ENCODE measurements at regions not wholly inside any gene's neighbourhood (a gene's known extent, or its start where the extent isn't known, plus 50 kb on each side); places are given as distances from the start of the nearest gene placed in this dataset.
"Not testable (repeated sequence)": the region's sequence is repeated elsewhere in the genome, so short reads cannot be mapped to it uniquely, and the experiment has no call there.

DNA sequence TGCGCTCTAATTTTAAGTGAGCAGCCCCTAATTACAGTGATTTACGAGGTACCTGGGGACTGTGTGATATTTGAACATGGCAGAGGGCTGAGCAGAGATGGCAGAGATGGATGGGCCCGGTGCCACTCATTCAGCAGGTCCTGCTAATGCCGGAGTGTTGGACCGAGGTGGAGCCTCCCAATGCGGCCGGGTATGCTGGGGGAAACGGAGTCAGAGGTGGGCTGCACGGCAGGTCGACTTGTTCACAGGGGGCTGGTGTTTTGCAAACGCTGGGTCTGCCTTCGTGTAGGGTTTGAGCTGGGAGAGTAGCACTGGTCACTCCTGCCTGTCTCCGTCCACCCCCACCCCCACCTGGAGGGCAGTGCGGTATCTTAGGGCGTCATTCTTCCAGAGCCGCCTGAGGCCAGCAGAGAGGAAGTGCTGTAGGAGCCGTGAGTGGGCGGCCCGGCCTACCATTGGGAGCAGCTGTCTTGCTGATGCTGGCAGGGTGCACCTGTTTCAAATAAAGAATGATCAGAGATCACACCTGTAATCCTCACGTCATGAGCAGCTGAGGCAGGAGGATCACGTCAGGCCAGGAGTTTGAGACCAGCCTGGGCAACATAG lies 122.6 kb downstream of the IGLL1 start:
- H3K4me3 ChIP-seq, result no peak overlapping the region
- WGBS, 5 donors, result 69 to 82% (median 79%) methylated on average over 15 to 21 of the region's 21 CpGs
- no peak overlapping the region for H3K27ac ChIP-seq
- intact Hi-C loops (cut with DNase I; ENCODE audit: low total_unique reads), result no loop called here
- TF ChIP-seq EP300 (IDR thresholded peaks at IDR 0.05) (no peak), POLR2AphosphoS5 (IDR thresholded peaks at IDR 0.05) (no peak), POLR2A (IDR thresholded peaks at IDR 0.05) (no peak)
- TF ChIP-seq, protein P1, sequence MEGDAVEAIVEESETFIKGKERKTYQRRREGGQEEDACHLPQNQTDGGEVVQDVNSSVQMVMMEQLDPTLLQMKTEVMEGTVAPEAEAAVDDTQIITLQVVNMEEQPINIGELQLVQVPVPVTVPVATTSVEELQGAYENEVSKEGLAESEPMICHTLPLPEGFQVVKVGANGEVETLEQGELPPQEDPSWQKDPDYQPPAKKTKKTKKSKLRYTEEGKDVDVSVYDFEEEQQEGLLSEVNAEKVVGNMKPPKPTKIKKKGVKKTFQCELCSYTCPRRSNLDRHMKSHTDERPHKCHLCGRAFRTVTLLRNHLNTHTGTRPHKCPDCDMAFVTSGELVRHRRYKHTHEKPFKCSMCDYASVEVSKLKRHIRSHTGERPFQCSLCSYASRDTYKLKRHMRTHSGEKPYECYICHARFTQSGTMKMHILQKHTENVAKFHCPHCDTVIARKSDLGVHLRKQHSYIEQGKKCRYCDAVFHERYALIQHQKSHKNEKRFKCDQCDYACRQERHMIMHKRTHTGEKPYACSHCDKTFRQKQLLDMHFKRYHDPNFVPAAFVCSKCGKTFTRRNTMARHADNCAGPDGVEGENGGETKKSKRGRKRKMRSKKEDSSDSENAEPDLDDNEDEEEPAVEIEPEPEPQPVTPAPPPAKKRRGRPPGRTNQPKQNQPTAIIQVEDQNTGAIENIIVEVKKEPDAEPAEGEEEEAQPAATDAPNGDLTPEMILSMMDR (IDR thresholded peaks at IDR 0.05), result no peak
- peak in 1 of 2 donors; percentile 28 for DNase-seq
- H3K4me1 ChIP-seq, result no peaks in the 10 kb centered on the region
- no peaks in the 10 kb centered on the region for H3K9me3 ChIP-seq
- peaks cover 0 to 50% (median under 1%) of the 10 kb centered on the region in 3 donors for H3K27me3 ChIP-seq
- no peaks in the 10 kb centered on the region for H3K36me3 ChIP-seq

GRCh38 chr22:23456666-23457379 lies 123.3 kb downstream of the IGLL1 start:
- H3K9me3 ChIP-seq; intact Hi-C loops (cut with DNase I; ENCODE audit: low total_unique reads); H3K36me3 ChIP-seq; H3K4me3 ChIP-seq; H3K4me1 ChIP-seq; H3K27ac ChIP-seq; DNase-seq: not testable (repeated sequence)
- peaks cover 0 to 56% (median 2%) of the 10 kb centered on the region in 3 donors for H3K27me3 ChIP-seq
- WGBS, 5 donors, result 65 to 76% (median 72%) methylated on average over 10 to 27 of the region's 27 CpGs

GRCh38 chr22:23454345-23454744 lies 125.7 kb downstream of the IGLL1 start:
- peaks cover 0 to 57% (median 2%) of the 10 kb centered on the region in 3 donors for H3K27me3 ChIP-seq
- intact Hi-C loops (cut with DNase I; ENCODE audit: low total_unique reads); H3K9me3 ChIP-seq; H3K4me3 ChIP-seq; DNase-seq; H3K27ac ChIP-seq; H3K4me1 ChIP-seq; H3K36me3 ChIP-seq: not testable (repeated sequence)
- 70 to 86% (median 82%) methylated on average over 9 of the region's 9 CpGs for WGBS, 5 donors

GRCh38 chr22:23453277-23453676 lies 126.8 kb downstream of the IGLL1 start:
- intact Hi-C loops (cut with DNase I; ENCODE audit: low total_unique reads), result no loop called here
- H3K27ac ChIP-seq, result no peak overlapping the region
- DNase-seq, result no peak
- H3K9me3 ChIP-seq, result no peaks in the 10 kb centered on the region
- no peaks in the 10 kb centered on the region for H3K36me3 ChIP-seq
- no peak overlapping the region for H3K4me3 ChIP-seq
- whole genome bisulfite sequencing, 5 donors, result 67 to 78% (median 75%) methylated on average over 9 of the region's 9 CpGs
- H3K27me3 ChIP-seq, result peaks cover 0 to 46% (median 2%) of the 10 kb centered on the region in 3 donors
- no peaks in the 10 kb centered on the region for H3K4me1 ChIP-seq
- TF ChIP-seq, protein P1 (IDR thresholded peaks at IDR 0.05), result no peak
- no peak for TF ChIP-seq POLR2A (IDR thresholded peaks at IDR 0.05)
- no peak for TF ChIP-seq EP300 (IDR thresholded peaks at IDR 0.05)
- no peak for TF ChIP-seq POLR2AphosphoS5 (IDR thresholded peaks at IDR 0.05)

DNA sequence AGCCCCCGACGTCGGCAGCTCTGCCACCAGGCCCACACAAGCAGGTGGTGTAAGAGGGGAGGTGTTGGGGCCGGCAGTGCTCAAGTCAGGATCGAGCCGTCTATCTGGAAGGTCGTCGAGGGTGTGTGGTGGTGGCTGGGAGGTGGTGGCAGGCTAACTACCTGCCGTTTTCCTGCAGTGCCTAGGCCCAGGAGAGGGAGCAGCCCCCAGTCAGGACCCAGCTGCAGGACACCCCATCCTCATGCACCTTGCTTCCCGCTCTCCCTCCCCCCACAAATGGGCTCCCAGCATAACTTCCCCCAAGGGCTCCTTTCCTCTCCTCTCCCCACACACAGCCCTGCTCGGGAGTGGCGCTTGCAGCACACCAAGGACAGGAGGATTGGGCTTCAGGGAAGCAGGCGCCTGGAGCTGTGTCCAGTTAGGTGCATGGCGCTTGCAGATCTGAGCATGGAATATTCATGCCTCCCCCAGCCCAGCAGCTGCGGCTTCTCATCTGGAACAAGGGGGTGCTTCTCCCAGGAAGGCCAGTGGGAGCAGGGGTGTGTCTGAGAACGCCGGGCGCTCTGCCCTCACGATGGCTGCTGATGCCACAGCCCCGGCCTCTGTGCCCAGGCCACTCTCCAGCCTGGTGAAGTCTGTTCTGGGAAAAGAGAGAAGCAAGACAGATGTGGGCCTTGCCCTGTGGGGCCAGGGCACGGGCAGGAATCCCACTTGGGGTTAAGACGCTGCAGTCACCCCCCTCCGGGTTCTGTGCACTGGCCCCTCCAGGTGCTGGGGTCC lies 127.7 kb downstream of the IGLL1 start:
- 73 to 80% (median 79%) methylated on average over 7 to 23 of the region's 23 CpGs for WGBS, 5 donors
- no peak for DNase-seq
- no peaks in the 10 kb centered on the region for H3K9me3 ChIP-seq
- H3K27me3 ChIP-seq, result peaks cover 0 to 38% (median 2%) of the 10 kb centered on the region in 3 donors
- H3K36me3 ChIP-seq, result no peaks in the 10 kb centered on the region
- TF ChIP-seq POLR2AphosphoS5 (IDR thresholded peaks at IDR 0.05) (no peak), POLR2A (IDR thresholded peaks at IDR 0.05) (no peak), EP300 (IDR thresholded peaks at IDR 0.05) (no peak)
- TF ChIP-seq, protein P1 (IDR thresholded peaks at IDR 0.05), result no peak
- H3K4me3 ChIP-seq, result no peak overlapping the region
- H3K27ac ChIP-seq, result no peak overlapping the region
- intact Hi-C loops (cut with DNase I; ENCODE audit: low total_unique reads), result no loop called here
- H3K4me1 ChIP-seq, result no peaks in the 10 kb centered on the region

DNA sequence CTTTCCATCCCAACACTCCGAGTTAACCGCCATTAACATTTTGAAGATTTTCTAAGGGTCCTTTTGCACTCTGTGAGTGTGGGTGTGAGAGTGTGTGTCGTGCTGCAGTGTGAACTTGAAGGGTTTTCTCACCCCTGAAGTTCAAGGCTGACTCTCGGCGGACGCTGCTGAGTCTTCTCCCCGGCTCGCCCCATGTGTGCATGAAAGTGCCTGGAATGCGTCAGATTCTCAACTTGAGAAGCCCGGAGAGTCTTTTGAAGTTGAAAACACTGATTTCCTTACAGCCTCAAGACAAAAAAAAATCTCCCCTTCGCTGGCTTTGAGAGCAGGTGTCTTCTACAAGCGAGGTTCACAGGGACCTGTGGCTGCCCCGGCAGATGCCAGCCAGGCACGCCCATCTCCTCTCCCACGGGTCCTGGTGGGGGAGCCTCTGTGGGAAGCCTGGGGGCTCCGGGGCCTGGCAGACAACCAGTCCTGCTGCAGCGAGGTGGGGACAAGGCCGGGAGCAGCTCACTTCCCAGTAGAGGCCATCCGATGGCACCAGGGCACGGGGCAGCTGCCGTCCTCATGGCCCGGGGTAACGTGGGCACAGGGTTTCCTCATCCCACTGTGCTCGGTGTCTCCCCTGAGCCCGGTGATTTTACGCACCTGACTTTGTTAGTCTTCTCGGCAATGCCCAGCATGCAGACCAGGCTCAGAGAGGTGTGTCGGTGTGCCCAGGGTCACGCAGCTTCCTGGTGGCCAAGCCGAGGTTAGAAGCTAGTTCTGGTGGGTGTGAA lies 128.4 kb downstream of the IGLL1 start:
- H3K4me3 ChIP-seq; H3K4me1 ChIP-seq; DNase-seq; intact Hi-C loops (cut with DNase I; ENCODE audit: low total_unique reads); H3K27ac ChIP-seq; H3K9me3 ChIP-seq; H3K36me3 ChIP-seq: not testable (repeated sequence)
- peaks cover 0 to 30% (median 2%) of the 10 kb centered on the region in 3 donors for H3K27me3 ChIP-seq
- WGBS, 5 donors, result 68 to 77% (median 76%) methylated on average over 26 to 30 of the region's 30 CpGs

- not testable (repeated sequence) for H3K4me3 ChIP-seq
These were observed 129.3 kb downstream of the IGLL1 start for GRCh38 chr22:23450821-23451220.

More at GRCh38 chr22:23450821-23451220, 129.3 kb downstream of the IGLL1 start:
- H3K9me3 ChIP-seq; intact Hi-C loops (cut with DNase I; ENCODE audit: low total_unique reads); DNase-seq; H3K36me3 ChIP-seq; H3K4me1 ChIP-seq; H3K27ac ChIP-seq: not testable (repeated sequence)
- H3K27me3 ChIP-seq, result peaks cover 0 to 28% (median 2%) of the 10 kb centered on the region in 3 donors
- 92 to 100% (median 94%) methylated on average over 1 to 15 of the region's 15 CpGs for WGBS, 5 donors

Data from stomach (tissue), 8 donors.